ENCODE measurements at regions not wholly inside any gene's neighbourhood (a gene's known extent, or its start where the extent isn't known, plus 50 kb on each side); places are given as distances from the start of the nearest gene placed in this dataset.

DNA sequence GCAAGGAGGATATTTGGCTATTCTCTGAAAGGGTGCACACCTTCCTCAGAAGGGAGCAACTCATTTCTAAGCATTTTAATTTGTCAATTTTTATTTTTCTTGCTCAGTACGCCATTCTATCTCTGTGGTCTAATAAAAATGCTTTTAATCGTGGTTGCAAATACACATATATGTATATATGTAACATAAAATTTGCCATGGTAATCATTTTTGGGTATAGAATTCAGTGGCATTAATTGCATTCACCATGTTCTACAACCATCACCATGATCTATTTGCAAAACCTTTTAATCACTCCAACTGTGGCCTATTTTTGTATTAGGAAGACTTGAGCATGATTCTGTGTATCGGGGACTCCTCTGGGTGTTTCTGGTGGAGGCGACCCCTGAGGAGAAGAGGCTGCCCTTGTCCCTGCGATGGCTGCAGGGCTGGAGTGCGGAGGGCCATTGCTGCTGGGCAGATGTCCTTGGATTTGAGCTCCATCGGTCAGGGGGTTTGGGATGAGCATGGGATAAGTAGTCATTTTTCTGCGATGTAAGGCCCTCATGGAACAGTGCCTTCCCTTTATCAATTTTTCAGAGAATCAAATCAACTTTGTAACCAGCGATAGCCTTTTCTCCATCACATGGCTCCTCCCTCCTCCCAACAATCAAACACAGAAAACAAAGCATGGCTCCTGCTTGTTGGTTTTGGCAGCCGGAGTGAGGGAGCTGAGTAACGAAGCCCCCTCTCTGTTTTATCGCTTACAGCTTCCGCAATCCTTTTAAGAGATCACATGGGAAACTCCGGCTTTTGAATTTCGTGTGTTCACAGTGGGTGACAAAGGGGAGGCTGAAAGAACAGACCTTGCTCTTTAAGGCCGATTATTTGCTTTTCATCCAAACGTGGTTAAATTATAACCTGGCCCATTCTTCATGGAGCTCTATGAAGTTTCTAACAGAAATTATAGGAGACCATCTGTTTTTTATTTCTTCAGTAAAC lies 187.3 kb downstream of the TENT4A start:
- H3K36me3 ChIP-seq, result no peaks in the 10 kb centered on the region
- 59 to 71% methylated on average over 15 to 17 of the region's 17 CpGs for WGBS, 2 donors
- no peak for DNase-seq
- H3K27me3 ChIP-seq, result no peaks in the 10 kb centered on the region
- H3K9me3 ChIP-seq, result no peaks in the 10 kb centered on the region
- intact Hi-C loops (cut with DNase I), result no loop called here
- H3K4me3 ChIP-seq, result no peak overlapping the region
- TF ChIP-seq, protein P1, sequence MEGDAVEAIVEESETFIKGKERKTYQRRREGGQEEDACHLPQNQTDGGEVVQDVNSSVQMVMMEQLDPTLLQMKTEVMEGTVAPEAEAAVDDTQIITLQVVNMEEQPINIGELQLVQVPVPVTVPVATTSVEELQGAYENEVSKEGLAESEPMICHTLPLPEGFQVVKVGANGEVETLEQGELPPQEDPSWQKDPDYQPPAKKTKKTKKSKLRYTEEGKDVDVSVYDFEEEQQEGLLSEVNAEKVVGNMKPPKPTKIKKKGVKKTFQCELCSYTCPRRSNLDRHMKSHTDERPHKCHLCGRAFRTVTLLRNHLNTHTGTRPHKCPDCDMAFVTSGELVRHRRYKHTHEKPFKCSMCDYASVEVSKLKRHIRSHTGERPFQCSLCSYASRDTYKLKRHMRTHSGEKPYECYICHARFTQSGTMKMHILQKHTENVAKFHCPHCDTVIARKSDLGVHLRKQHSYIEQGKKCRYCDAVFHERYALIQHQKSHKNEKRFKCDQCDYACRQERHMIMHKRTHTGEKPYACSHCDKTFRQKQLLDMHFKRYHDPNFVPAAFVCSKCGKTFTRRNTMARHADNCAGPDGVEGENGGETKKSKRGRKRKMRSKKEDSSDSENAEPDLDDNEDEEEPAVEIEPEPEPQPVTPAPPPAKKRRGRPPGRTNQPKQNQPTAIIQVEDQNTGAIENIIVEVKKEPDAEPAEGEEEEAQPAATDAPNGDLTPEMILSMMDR (IDR thresholded peaks at IDR 0.05), result no peak
- H3K4me1 ChIP-seq, result no peaks in the 10 kb centered on the region
- H3K27ac ChIP-seq, result no peak overlapping the region

DNA sequence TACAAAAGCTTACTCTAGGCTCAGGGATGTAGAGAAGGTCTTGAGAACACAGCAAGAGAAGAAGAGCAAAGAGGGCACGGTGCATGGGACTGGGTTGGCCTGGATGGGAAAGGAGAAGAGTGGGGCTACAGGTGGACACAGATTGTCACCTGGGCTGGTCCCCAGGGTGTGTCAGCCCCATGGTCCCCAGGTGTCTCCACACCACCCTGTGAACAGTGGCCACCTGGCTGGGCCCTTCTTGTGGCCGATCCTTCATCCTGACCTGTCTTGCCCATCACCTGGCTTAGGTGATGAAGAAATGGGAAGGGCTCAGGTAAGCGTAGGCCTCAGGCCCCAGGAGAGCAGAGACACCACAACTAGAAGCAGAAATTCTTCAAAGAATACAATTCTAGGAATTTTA lies 188.9 kb downstream of the TENT4A start:
- WGBS, 2 donors, result 89 to 92% methylated on average over 2 to 3 of the region's 3 CpGs
- H3K4me1 ChIP-seq, result no peaks in the 10 kb centered on the region
- intact Hi-C loops (cut with DNase I), result no loop called here
- H3K27ac ChIP-seq, result no peak overlapping the region
- no peaks in the 10 kb centered on the region for H3K36me3 ChIP-seq
- no peaks in the 10 kb centered on the region for H3K9me3 ChIP-seq
- peaks cover 0 to 8% (median 0%) of the 10 kb centered on the region in 4 donors for H3K27me3 ChIP-seq
- no peak for DNase-seq
- TF ChIP-seq POLR2A (IDR thresholded peaks at IDR 0.05), result no peak
- TF ChIP-seq, protein P1 (IDR thresholded peaks at IDR 0.05), result no peak
- H3K4me3 ChIP-seq, result no peak overlapping the region

DNA sequence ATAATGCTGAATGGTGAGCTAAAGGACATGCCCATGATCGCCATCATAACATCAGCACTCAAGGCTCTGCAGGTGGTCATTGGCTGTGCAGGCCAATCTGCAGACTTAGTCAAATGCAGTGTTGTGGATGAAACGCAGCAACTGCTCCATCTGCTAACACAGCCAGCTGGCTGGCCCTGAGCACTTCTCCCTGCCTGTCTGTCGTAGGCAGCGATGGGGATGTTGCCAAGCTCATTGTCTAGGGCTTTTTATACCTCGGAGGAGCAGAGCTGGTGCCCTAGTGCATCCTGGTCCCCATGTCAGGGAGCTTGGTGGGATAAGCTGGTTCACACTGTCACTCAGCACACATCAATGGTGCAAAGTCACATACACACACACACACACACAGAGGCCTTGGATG lies 189.4 kb downstream of the TENT4A start:
- TF ChIP-seq, protein P1 (IDR thresholded peaks at IDR 0.05), result no peak
- no peak for TF ChIP-seq POLR2A (IDR thresholded peaks at IDR 0.05)
- no peaks in the 10 kb centered on the region for H3K9me3 ChIP-seq
- intact Hi-C loops (cut with DNase I), result no loop called here
- no peak overlapping the region for H3K27ac ChIP-seq
- H3K36me3 ChIP-seq, result no peaks in the 10 kb centered on the region
- DNase-seq, result no peak
- 58 to 81% methylated on average over 2 to 3 of the region's 5 CpGs for WGBS, 2 donors
- peaks cover 0 to 10% (median 0%) of the 10 kb centered on the region in 4 donors for H3K27me3 ChIP-seq
- H3K4me3 ChIP-seq, result no peak overlapping the region
- H3K4me1 ChIP-seq, result no peaks in the 10 kb centered on the region

DNA sequence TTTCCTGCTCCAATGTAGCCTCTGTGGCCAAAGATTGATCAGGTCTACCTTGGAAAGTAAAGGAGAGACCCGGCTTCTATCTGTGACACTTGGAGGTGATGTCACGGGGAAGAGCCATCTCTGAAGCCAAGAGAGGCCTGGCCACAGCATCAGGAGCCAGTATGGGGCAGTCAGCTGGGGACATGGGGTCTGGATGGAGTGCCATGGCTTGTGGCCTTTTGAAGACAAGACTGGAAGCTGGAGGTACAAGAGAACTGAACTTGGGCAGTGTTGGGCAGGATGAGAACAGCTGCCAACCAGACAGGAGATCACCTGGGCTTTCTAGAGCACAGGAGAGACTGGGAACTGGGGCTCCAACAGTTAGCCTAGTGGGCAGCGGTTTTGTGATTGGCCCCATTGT lies 190.7 kb downstream of the TENT4A start:
- Histone ChIP-seq H3K27me3 (peaks cover 0 to 10% (median 0%) of the 10 kb centered on the region in 4 donors), H3K27ac (no peak overlapping the region), H3K36me3 (no peaks in the 10 kb centered on the region), H3K9me3 (no peaks in the 10 kb centered on the region), H3K4me3 (no peak overlapping the region), H3K4me1 (no peaks in the 10 kb centered on the region)
- DNase-seq, result no peak
- intact Hi-C loops (cut with DNase I), result no loop called here
- WGBS, 2 donors, result 43 to 48% methylated on average over 2 to 3 of the region's 3 CpGs
- no peak for TF ChIP-seq POLR2A (IDR thresholded peaks at IDR 0.05)
- TF ChIP-seq, protein P1 (IDR thresholded peaks at IDR 0.05), result no peak

DNA sequence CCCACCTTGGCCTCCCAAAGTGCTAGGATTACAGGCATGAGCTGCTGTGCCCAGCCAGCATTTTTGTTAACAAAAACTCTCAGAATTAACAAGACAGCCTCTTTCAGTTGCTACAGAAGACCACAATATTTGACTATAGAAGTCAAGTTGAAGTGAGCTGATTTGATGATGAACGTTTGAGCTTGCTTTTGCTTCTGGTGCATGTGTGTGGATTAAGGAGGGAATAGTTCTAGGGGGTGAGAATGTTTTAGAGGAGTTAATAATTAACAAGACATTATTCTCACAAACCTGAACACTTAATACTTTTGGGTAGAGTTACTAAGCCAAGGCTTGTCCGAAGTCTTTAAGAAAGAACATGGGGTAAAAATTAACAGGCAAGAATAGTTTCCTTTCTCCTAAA lies 191.6 kb downstream of the TENT4A start:
- H3K27ac ChIP-seq, result no peak overlapping the region
- TF ChIP-seq POLR2A (IDR thresholded peaks at IDR 0.05), result no peak
- TF ChIP-seq, protein P1 (IDR thresholded peaks at IDR 0.05), result no peak
- H3K27me3 ChIP-seq, result peaks cover 0 to 10% (median 0%) of the 10 kb centered on the region in 4 donors
- no peak overlapping the region for H3K4me3 ChIP-seq
- DNase-seq, result no peak
- H3K9me3 ChIP-seq, result no peaks in the 10 kb centered on the region
- WGBS, 2 donors, result 39 to 44% methylated on average over 2 of the region's 2 CpGs
- no peaks in the 10 kb centered on the region for H3K36me3 ChIP-seq
- intact Hi-C loops (cut with DNase I), result no loop called here
- no peaks in the 10 kb centered on the region for H3K4me1 ChIP-seq

Data from esophagus squamous epithelium (tissue), 5 donors.